Erythroblast (primary cell): ENCODE measurements at regions not wholly inside any gene's neighbourhood (a gene's known extent, or its start where the extent isn't known, plus 50 kb on each side); places are given as distances from the start of the nearest gene placed in this dataset.
"Not testable (repeated sequence)": the region's sequence is repeated elsewhere in the genome, so short reads cannot be mapped to it uniquely, and the experiment has no call there.

Source experiments
- GATA1 ChIP-seq: IDR thresholded peaks from 2 replicates; pipeline ENCODE4 v1.6.1; 2011; ENCODE audit warnings: low read depth, mild to moderate bottlenecking, control low read depth, low read length, moderate library complexity
- POLR2A ChIP-seq: IDR thresholded peaks from 2 replicates; pipeline ENCODE4 v1.6.1; 2011; ENCODE audit warnings: mild to moderate bottlenecking, low read length

DNA sequence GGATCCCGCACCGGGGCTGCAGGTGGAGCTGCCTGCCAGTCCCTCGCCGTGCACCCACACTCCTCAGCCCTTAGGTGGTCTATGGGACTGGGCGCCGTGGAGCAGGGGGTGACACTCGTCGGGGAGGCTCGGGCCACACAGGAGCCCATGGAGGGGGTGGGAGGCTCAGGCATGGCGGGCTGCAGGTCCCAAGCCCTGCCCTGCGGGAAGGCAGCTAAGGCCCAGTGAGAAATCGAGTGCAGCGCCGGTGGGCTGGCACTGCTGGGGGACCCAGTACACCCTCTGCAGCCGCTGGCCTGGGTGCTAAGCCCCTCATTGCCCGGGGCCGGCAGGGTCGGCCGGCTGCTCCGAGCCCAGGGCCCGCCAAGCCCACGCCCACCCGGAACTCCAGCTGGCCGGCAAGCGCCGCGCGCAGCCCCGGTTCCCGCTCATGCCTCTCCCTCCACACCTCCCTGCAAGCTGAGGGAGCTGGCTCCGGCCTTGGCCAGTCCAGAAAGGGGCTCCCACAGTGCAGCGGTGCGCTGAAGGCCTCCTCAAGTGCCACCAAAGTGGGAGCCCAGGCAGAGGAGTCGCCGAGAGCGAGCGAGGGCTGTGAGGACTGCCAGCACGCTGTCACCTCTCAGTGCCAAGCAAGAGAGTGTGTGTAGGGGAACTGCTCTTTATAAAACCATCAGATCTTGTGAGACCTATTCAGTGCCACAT, 845.1 kb downstream of the CDH18 start:
- not testable (repeated sequence) for TF ChIP-seq POLR2A, GATA1
